ENCODE measurements at regions not wholly inside any gene's neighbourhood (a gene's known extent, or its start where the extent isn't known, plus 50 kb on each side); places are given as distances from the start of the nearest gene placed in this dataset.

DNA sequence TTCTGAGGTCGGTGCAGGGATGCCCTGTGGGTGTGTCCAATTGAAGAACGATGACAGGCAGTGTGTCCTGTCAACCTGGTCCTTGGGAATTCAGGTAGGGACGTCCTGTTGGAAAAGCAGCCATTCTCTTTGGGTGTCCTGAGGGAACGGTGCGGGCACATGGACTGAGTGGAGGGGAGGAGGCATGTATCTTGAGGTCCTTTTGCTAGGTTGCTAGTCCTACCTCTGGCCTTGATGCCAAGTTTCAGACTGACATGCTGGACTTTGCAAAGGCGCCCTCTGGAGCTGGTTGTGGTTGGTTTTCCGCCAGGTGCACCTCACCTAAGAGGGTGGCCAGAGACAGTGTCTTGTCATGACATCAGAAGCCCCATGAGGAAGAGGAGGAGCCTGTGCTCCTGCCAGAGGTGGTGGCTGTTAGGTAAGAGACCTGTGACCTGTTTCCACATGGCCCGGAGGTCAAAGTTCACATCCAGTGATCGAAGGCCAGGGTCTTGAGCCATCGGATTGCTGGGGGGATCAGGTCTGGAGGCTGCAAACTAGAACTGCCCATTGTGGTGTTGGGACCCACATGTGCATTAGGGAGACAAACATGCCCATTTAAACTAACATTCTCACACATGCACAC lies 106.3 kb downstream of the SNRPN start:
- no peaks in the 10 kb centered on the region for H3K27me3 Mint-ChIP-seq
- H3K36me3 Mint-ChIP-seq, result peaks cover 90% of the 10 kb centered on the region
- H3K4me1 Mint-ChIP-seq (ENCODE audit: low read depth in 2 of 2), result peaks cover 0 to 3% of the 10 kb centered on the region in 2 donors
- no peak overlapping the region for H3K27ac Mint-ChIP-seq
- DNase-seq (ENCODE audit: low spot score), result no peak
- no peak overlapping the region for H3K4me3 Mint-ChIP-seq
- peaks cover 55% of the 10 kb centered on the region for H3K9me3 Mint-ChIP-seq
- no peak for ATAC-seq

GRCh38 chr15:25061808-25062550 lies 107.2 kb downstream of the SNRPN start:
- ATAC-seq, result no peak
- peaks cover 63% of the 10 kb centered on the region for H3K9me3 Mint-ChIP-seq
- no peak for DNase-seq (ENCODE audit: low spot score)
- H3K27me3 Mint-ChIP-seq, result no peaks in the 10 kb centered on the region
- no peak overlapping the region for H3K4me3 Mint-ChIP-seq
- peaks cover 92% of the 10 kb centered on the region for H3K36me3 Mint-ChIP-seq
- no peak overlapping the region for H3K27ac Mint-ChIP-seq
- peaks cover 0 to 6% of the 10 kb centered on the region in 2 donors for H3K4me1 Mint-ChIP-seq (ENCODE audit: low read depth in 2 of 2)

GRCh38 chr15:25062551-25063430 lies 108.0 kb downstream of the SNRPN start:
- ATAC-seq (no peak), DNase-seq (ENCODE audit: low spot score) (no peak)
- Mint-ChIP-seq H3K36me3 (peaks cover 93% of the 10 kb centered on the region), H3K27me3 (no peaks in the 10 kb centered on the region), H3K27ac (no peak overlapping the region), H3K4me1 (ENCODE audit: low read depth in 2 of 2) (peaks cover 0 to 6% of the 10 kb centered on the region in 2 donors), H3K9me3 (peaks cover 62% of the 10 kb centered on the region), H3K4me3 (no peak overlapping the region)

DNA sequence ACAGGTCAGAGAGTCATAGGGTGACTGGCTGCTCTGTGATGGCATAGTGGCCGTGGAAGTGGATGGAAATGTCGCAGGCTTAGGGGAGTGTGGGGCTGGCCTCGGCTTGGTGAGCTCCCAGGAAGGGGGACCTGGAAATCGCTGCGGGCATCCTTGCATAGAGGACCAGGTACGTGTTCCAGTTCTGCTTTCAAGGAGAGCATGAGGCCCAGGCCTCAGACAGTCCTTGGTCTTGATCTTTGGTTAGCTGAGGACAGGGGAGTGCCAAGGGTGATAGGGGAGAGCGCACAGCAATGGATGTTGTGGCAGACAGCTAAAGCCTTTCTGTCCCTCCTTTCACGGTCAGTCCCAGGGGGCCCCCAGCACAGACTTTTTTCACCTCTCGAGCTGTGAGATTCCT lies 110.5 kb downstream of the SNRPN start:
- H3K27ac Mint-ChIP-seq, result no peak overlapping the region
- H3K4me3 Mint-ChIP-seq, result no peak overlapping the region

GRCh38 chr15:25065876-25066275 lies 111.1 kb downstream of the SNRPN start:
- Mint-ChIP-seq H3K9me3 (peaks cover 54% of the 10 kb centered on the region), H3K27ac (no peak overlapping the region), H3K4me3 (no peak overlapping the region), H3K4me1 (ENCODE audit: low read depth in 2 of 2) (peaks cover 0 to 6% of the 10 kb centered on the region in 2 donors), H3K27me3 (no peaks in the 10 kb centered on the region), H3K36me3 (peaks cover 96% of the 10 kb centered on the region)
- DNase-seq (ENCODE audit: low spot score) (no peak), ATAC-seq (no peak)

More for the DNA sequence above, 110.5 kb downstream of the SNRPN start:
- H3K36me3 Mint-ChIP-seq, result peaks cover 96% of the 10 kb centered on the region
- H3K27me3 Mint-ChIP-seq, result no peaks in the 10 kb centered on the region
- no peak for ATAC-seq
- no peak for DNase-seq (ENCODE audit: low spot score)
- H3K9me3 Mint-ChIP-seq, result peaks cover 59% of the 10 kb centered on the region
- peaks cover 0 to 6% of the 10 kb centered on the region in 2 donors for H3K4me1 Mint-ChIP-seq (ENCODE audit: low read depth in 2 of 2)

- no peak overlapping the region for H3K27ac Mint-ChIP-seq
- H3K9me3 Mint-ChIP-seq, result peaks cover 49% of the 10 kb centered on the region
- no peak overlapping the region for H3K4me3 Mint-ChIP-seq
- no peak for DNase-seq (ENCODE audit: low spot score)
- no peak for ATAC-seq
- peaks cover 96% of the 10 kb centered on the region for H3K36me3 Mint-ChIP-seq
- H3K4me1 Mint-ChIP-seq (ENCODE audit: low read depth in 2 of 2), result peaks cover 0 to 6% of the 10 kb centered on the region in 2 donors
- H3K27me3 Mint-ChIP-seq, result no peaks in the 10 kb centered on the region
These were observed 111.9 kb downstream of the SNRPN start for GRCh38 chr15:25066708-25067107.

DNA sequence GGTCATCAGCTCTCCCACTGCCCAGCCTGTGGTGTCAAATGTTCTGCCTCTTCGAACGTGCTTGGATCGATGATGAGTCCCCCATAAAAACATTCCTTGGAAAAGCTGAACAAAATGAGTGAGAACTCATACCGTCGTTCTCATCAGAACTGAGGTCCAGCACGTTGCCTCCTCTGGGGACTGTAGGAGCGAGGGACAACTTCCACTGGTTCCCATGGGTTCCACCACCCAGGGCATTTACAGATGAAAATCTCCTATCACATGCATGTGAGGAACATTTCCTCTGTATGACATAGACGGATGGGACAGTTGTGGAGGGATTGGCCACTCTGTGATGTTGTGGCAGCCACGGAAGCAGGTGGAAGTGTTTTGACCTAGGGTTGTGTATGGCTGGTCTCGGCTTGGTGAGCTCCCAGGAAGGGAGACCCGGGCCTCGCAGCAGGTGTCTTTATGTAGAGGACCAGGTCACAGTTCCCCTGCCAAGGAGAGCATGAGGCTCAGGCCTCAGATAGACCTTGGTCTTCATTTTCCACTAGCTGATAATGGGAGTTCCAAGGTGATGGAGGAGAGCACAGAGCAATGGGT lies 113.0 kb downstream of the SNRPN start:
- peaks cover 96% of the 10 kb centered on the region for H3K36me3 Mint-ChIP-seq
- ATAC-seq (no peak), DNase-seq (ENCODE audit: low spot score) (no peak)
- peaks cover 45% of the 10 kb centered on the region for H3K9me3 Mint-ChIP-seq
- H3K27me3 Mint-ChIP-seq, result no peaks in the 10 kb centered on the region
- H3K27ac Mint-ChIP-seq, result no peak overlapping the region
- H3K4me1 Mint-ChIP-seq (ENCODE audit: low read depth in 2 of 2), result peaks cover 0 to 6% of the 10 kb centered on the region in 2 donors
- no peak overlapping the region for H3K4me3 Mint-ChIP-seq

- peaks cover 40% of the 10 kb centered on the region for H3K9me3 Mint-ChIP-seq
- H3K4me1 Mint-ChIP-seq (ENCODE audit: low read depth in 2 of 2), result peaks cover 0 to 3% of the 10 kb centered on the region in 2 donors
These were observed 113.9 kb downstream of the SNRPN start for GRCh38 chr15:25068696-25069095.

DNA sequence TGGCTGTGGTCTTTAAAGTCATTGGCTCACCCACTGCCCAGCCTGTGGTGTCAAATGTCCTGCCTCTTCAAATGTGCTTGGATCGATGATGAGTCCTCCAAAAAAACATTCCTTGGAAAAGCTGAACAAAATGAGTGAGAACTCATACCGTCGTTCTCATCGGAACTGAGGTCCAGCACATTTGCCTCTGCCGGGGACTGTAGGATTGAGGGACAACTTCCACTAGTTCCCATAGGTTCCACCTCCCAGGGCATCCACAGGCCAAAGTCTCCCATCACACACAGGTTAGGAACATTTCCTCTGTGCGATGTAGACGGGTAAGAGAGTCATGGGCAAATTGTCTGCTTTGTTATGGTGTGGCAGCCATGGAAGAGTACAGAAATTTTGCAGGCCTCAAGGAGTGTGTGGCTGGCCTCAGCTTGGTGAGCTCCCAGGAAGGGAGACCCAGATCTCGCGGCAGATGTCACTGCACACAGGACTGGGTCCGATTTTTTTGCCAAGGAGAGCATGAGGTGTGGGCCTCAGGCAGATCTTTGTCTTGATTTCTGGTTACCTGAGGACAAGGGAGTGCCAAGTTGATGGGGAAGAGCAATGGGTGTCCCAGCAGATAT lies 115.7 kb downstream of the SNRPN start:
- no peak overlapping the region for H3K4me3 Mint-ChIP-seq
- peaks cover 0 to 3% of the 10 kb centered on the region in 2 donors for H3K4me1 Mint-ChIP-seq (ENCODE audit: low read depth in 2 of 2)
- ATAC-seq, result no peak
- no peak for DNase-seq (ENCODE audit: low spot score)
- H3K36me3 Mint-ChIP-seq, result peaks cover 97% of the 10 kb centered on the region
- peaks cover 40% of the 10 kb centered on the region for H3K9me3 Mint-ChIP-seq
- no peaks in the 10 kb centered on the region for H3K27me3 Mint-ChIP-seq
- H3K27ac Mint-ChIP-seq, result no peak overlapping the region

More at GRCh38 chr15:25068696-25069095, 113.9 kb downstream of the SNRPN start:
- Mint-ChIP-seq H3K27ac (no peak overlapping the region), H3K36me3 (peaks cover 96% of the 10 kb centered on the region), H3K27me3 (no peaks in the 10 kb centered on the region), H3K4me3 (no peak overlapping the region)
- ATAC-seq, result no peak
- DNase-seq (ENCODE audit: low spot score), result no peak

GRCh38 chr15:25072857-25073476 lies 118.2 kb downstream of the SNRPN start:
- Mint-ChIP-seq H3K4me3 (no peak overlapping the region), H3K27me3 (no peaks in the 10 kb centered on the region), H3K9me3 (peaks cover 30% of the 10 kb centered on the region), H3K4me1 (ENCODE audit: low read depth in 2 of 2) (no peaks in the 10 kb centered on the region), H3K36me3 (peaks cover 100% of the 10 kb centered on the region), H3K27ac (no peak overlapping the region)
- DNase-seq (ENCODE audit: low spot score) (no peak), ATAC-seq (no peak)

- ATAC-seq, result no peak
- Mint-ChIP-seq H3K27me3 (no peaks in the 10 kb centered on the region), H3K27ac (no peak overlapping the region), H3K4me1 (ENCODE audit: low read depth in 2 of 2) (no peaks in the 10 kb centered on the region), H3K9me3 (peaks cover 25% of the 10 kb centered on the region), H3K36me3 (peaks cover 79% of the 10 kb centered on the region), H3K4me3 (no peak overlapping the region)
- DNase-seq (ENCODE audit: low spot score), result no peak
These were observed 132.3 kb downstream of the SNRPN start for GRCh38 chr15:25087137-25087536.

GRCh38 chr15:25088261-25088790 lies 133.5 kb downstream of the SNRPN start:
- Mint-ChIP-seq H3K4me3 (no peak overlapping the region), H3K9me3 (peaks cover 28% of the 10 kb centered on the region), H3K27ac (no peak overlapping the region), H3K36me3 (peaks cover 79% of the 10 kb centered on the region), H3K4me1 (ENCODE audit: low read depth in 2 of 2) (no peaks in the 10 kb centered on the region), H3K27me3 (no peaks in the 10 kb centered on the region)
- DNase-seq (ENCODE audit: low spot score), result no peak
- ATAC-seq, result no peak

GRCh38 chr15:25089577-25089976 lies 134.8 kb downstream of the SNRPN start:
- Mint-ChIP-seq H3K9me3 (peaks cover 23% of the 10 kb centered on the region), H3K27me3 (no peaks in the 10 kb centered on the region), H3K4me3 (no peak overlapping the region), H3K4me1 (ENCODE audit: low read depth in 2 of 2) (no peaks in the 10 kb centered on the region), H3K27ac (no peak overlapping the region), H3K36me3 (peaks cover 74% of the 10 kb centered on the region)
- DNase-seq (ENCODE audit: low spot score) (no peak), ATAC-seq (no peak)
